ELF-1 (cell line): ENCODE measurements at regions not wholly inside any gene's neighbourhood (a gene's known extent, or its start where the extent isn't known, plus 50 kb on each side); places are given as distances from the start of the nearest gene placed in this dataset.

ENCODE experiments used
- DNase-seq: peaks from one replicate; pipeline ENCODE4 v3.0.0-alpha.2; 2016; ENCODE audit warnings: low read depth, low spot score

- DNase-seq = no peak
Observed at GRCh38 chr16:87552072-87552718, 50.1 kb upstream of the JPH3 start.

GRCh38 chr16:87551487-87551886, 50.8 kb upstream of the JPH3 start:
- DNase-seq = no peak

- peak; percentile 78 for DNase-seq
Observed at GRCh38 chr16:87550495-87550961, 51.8 kb upstream of the JPH3 start.

GRCh38 chr16:87549627-87550494, 52.4 kb upstream of the JPH3 start:
- no peak for DNase-seq

- no peak for DNase-seq
Observed at GRCh38 chr16:87548046-87548445, 54.3 kb upstream of the JPH3 start.

- DNase-seq = no peak
Observed at GRCh38 chr16:87543436-87544191, 50.8 kb upstream of the ZCCHC14 start.

- DNase-seq = no peak
Observed at GRCh38 chr16:87542531-87543102, 49.8 kb upstream of the ZCCHC14 start.
